HEK293T (cell line): ENCODE measurements at regions not wholly inside any gene's neighbourhood (a gene's known extent, or its start where the extent isn't known, plus 50 kb on each side); places are given as distances from the start of the nearest gene placed in this dataset.
"Not testable (repeated sequence)": the region's sequence is repeated elsewhere in the genome, so short reads cannot be mapped to it uniquely, and the experiment has no call there.

ENCODE experiments used
- CTCF ChIA-PET: fragments of 350-600 bp; formaldehyde crosslinking; extraction: SDS; loops from one replicate; lab custom pipeline; 2021; ENCODE audit warnings: antibody characterized with exemption, inconsistent platforms; lab: Yijun Ruan, JAX
- POLR2A ChIA-PET: fragments of 350-600 bp; formaldehyde crosslinking; extraction: SDS; loops from one replicate; lab custom pipeline; 2020; ENCODE audit warnings: antibody characterized with exemption, inconsistent platforms; lab: Yijun Ruan, JAX
- DNase-seq: peaks from one replicate; pipeline ENCODE4 v3.0.0; 2012; ENCODE audit warnings: mixed read lengths; ENCODE audit errors: extremely low spot score
- ARNT ChIP-seq: fragments of 450-650 bp; IDR thresholded peaks from 2 replicates; pipeline ENCODE4 v1.6.1; 2017; ENCODE audit warnings: mild to moderate bottlenecking
- BHLHE40 ChIP-seq: fragments of 450-650 bp; IDR thresholded peaks from 2 replicates; pipeline ENCODE4 v1.6.1; 2016; ENCODE audit warnings: mild to moderate bottlenecking, moderate library complexity, borderline replicate concordance
- CTBP1 ChIP-seq: fragments of 450-650 bp; IDR thresholded peaks from 2 replicates; pipeline ENCODE4 v1.6.1; 2016; ENCODE audit warnings: borderline replicate concordance
- ELF4 ChIP-seq: fragments of 450-650 bp; IDR thresholded peaks from 2 replicates; pipeline ENCODE4 v1.6.1; 2017; ENCODE audit warnings: antibody characterized with exemption
- FOXA1 ChIP-seq: fragments of 450-650 bp; IDR thresholded peaks from 2 replicates; pipeline ENCODE4 v1.6.1; 2016; ENCODE audit warnings: mild to moderate bottlenecking
- FOXK2 ChIP-seq: fragments of 450-650 bp; IDR thresholded peaks from 2 replicates; pipeline ENCODE4 v1.6.1; 2016; ENCODE audit warnings: mild to moderate bottlenecking
- FOXM1 ChIP-seq: fragments of 450-650 bp; IDR thresholded peaks from 2 replicates; pipeline ENCODE4 v1.6.1; 2017; ENCODE audit warnings: mild to moderate bottlenecking, borderline replicate concordance
- HDGF ChIP-seq: fragments of 450-650 bp; IDR thresholded peaks from 2 replicates; pipeline ENCODE4 v1.6.1; 2017; ENCODE audit warnings: antibody characterized with exemption, borderline replicate concordance
- L3MBTL2 ChIP-seq: fragments of 450-650 bp; conservative IDR thresholded peaks from 2 replicates; pipeline ENCODE4 v1.6.1; 2016; ENCODE audit warnings: mild to moderate bottlenecking
- LEF1 ChIP-seq: fragments of 450-650 bp; IDR thresholded peaks from 2 replicates; pipeline ENCODE4 v1.6.1; 2017; ENCODE audit warnings: mild to moderate bottlenecking, borderline replicate concordance
- NFRKB ChIP-seq: fragments of 450-650 bp; IDR thresholded peaks from 2 replicates; pipeline ENCODE4 v1.6.1; 2016; ENCODE audit warnings: mild to moderate bottlenecking, moderate library complexity
- SP1 ChIP-seq: fragments of 450-650 bp; IDR thresholded peaks from 2 replicates; pipeline ENCODE4 v1.6.1; 2017
- SUZ12 ChIP-seq: fragments of 450-650 bp; IDR thresholded peaks from 2 replicates; pipeline ENCODE4 v1.6.1; 2016; ENCODE audit warnings: mild to moderate bottlenecking
- TARDBP ChIP-seq: fragments of 450-650 bp; IDR thresholded peaks from 2 replicates; pipeline ENCODE4 v1.6.1; 2016
- ZNF384 ChIP-seq: fragments of 450-650 bp; IDR thresholded peaks from 2 replicates; pipeline ENCODE4 v1.6.1; 2016
- TF ChIP-seq, protein P1 (sequence below): fragments of 450-650 bp; IDR thresholded peaks from 2 replicates; pipeline ENCODE4 v1.6.1; 2016

DNA sequence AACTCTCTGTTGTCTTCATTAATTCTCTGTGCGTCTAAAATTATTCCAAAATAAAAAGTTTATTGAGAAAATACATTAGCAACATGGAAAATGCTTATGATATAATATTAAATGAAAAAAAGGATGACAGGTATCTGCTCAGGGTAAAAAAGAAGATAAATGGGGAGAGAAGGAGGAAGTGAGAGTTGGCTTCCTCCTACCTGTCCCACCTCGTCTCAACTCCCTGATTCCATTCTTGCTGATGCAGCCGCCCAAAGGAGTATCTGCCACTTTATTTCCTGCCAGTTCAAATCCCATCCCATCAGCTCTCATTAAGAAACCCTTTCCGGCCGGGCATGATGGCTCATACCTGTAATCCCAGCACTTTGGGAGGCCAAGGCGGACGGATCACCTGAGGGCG lies 72.5 kb upstream of the ALOX12 start:
- TF ChIP-seq ZNF384 (no peak), FOXM1 (no peak), ELF4 (no peak), SP1 (no peak), HDGF (no peak), NFRKB (no peak), TARDBP (no peak), FOXA1 (no peak), BHLHE40 (no peak), LEF1 (no peak), L3MBTL2 (no peak), CTBP1 (no peak), FOXK2 (no peak), ARNT (no peak), SUZ12 (no peak)
- TF ChIP-seq, protein P1, sequence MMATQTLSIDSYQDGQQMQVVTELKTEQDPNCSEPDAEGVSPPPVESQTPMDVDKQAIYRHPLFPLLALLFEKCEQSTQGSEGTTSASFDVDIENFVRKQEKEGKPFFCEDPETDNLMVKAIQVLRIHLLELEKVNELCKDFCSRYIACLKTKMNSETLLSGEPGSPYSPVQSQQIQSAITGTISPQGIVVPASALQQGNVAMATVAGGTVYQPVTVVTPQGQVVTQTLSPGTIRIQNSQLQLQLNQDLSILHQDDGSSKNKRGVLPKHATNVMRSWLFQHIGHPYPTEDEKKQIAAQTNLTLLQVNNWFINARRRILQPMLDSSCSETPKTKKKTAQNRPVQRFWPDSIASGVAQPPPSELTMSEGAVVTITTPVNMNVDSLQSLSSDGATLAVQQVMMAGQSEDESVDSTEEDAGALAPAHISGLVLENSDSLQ: no peak
- DNase-seq: no peak
- POLR2A ChIA-PET: no interaction called here
- CTCF ChIA-PET: interaction anchor here (1.1 kb wide), 1 partner anchor 10 kb away, joined by 3 read pairs; no protein-coding TSS in a partner anchor

- DNase-seq: no peak
- TF ChIP-seq ELF4: no peak
- no peak for TF ChIP-seq L3MBTL2
- no peak for TF ChIP-seq SP1
- no peak for TF ChIP-seq BHLHE40
- TF ChIP-seq, protein P1: no peak
- no peak for TF ChIP-seq ARNT
- no peak for TF ChIP-seq ZNF384
- TF ChIP-seq LEF1: no peak
- TF ChIP-seq FOXK2: no peak
- ChIA-PET POLR2A (no interaction called here), CTCF (no interaction called here)
These were observed 71.6 kb upstream of the ALOX12 start for GRCh38 chr17:6924208-6924607.

- no peak for DNase-seq
- TF ChIP-seq ZNF384 (no peak), FOXA1 (no peak)
- POLR2A ChIA-PET: no interaction called here
- CTCF ChIA-PET: interaction anchor here (1.1 kb wide), 1 partner anchor 78 kb away, joined by 3 read pairs; no protein-coding TSS in a partner anchor
These were observed 69.2 kb upstream of the ALOX12 start for GRCh38 chr17:6926667-6927066.

GRCh38 chr17:6927290-6928126 lies 68.3 kb upstream of the ALOX12 start:
- CTCF ChIA-PET: interaction anchor here (1.1 kb wide), 1 partner anchor 77 kb away, joined by 3 read pairs; no protein-coding TSS in a partner anchor
- TF ChIP-seq ZNF384 (no peak), SUZ12 (no peak), LEF1 (no peak), BHLHE40 (no peak), FOXA1 (no peak), ELF4 (no peak), ARNT (no peak), CTBP1 (no peak), HDGF (no peak), NFRKB (no peak), TARDBP (no peak), FOXK2 (no peak), SP1 (no peak), L3MBTL2 (no peak)
- TF ChIP-seq, protein P1: no peak
- POLR2A ChIA-PET: interaction anchor here (0.6 kb wide), 1 partner anchor 784 kb away, joined by 3 read pairs; no protein-coding TSS in a partner anchor
- no peak for DNase-seq

- ChIA-PET CTCF (interaction anchor here (1.1 kb wide), 1 partner anchor 14 kb away, joined by 5 read pairs; no protein-coding TSS in a partner anchor), POLR2A (no interaction called here)
- DNase-seq: no peak
- TF ChIP-seq FOXA1: no peak
- no peak for TF ChIP-seq HDGF
- no peak for TF ChIP-seq BHLHE40
- TF ChIP-seq, protein P1: no peak
- no peak for TF ChIP-seq ZNF384
- no peak for TF ChIP-seq CTBP1
These were observed 67.7 kb upstream of the ALOX12 start for GRCh38 chr17:6928193-6928592.

DNA sequence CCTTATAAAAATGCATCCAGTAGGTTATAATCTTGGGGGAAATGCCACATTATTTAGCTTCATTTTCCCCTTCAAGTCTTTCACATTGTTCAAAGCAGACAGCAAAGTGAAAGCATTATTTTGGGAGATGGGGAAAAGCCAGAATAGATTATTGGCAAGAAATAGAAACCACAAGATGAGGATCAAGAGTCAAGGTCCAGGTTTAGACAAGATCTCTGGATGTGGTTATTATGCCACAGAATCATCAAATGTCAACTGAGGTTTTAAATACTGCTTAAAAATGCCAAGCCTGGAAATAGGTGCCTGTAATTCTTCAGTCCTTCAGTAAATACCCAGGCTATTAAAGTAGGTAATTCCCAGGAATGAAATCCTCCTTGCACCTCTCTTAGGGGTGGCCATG lies 65.1 kb upstream of the ALOX12 start:
- ChIA-PET POLR2A (no interaction called here), CTCF (interaction anchor here (2.3 kb wide), 1 partner anchor 74 kb away, joined by 7 read pairs; no protein-coding TSS in a partner anchor)
- no peak for DNase-seq
- TF ChIP-seq ELF4 (no peak), BHLHE40 (no peak), HDGF (no peak), FOXM1 (no peak), SP1 (no peak), ZNF384 (no peak), SUZ12 (no peak), NFRKB (no peak), CTBP1 (no peak), TARDBP (no peak), ARNT (no peak), FOXA1 (no peak), FOXK2 (no peak)
- TF ChIP-seq, protein P1: no peak

GRCh38 chr17:6934544-6934943 lies 61.3 kb upstream of the ALOX12 start:
- POLR2A ChIA-PET, CTCF ChIA-PET, DNase-seq: not testable (repeated sequence)
